CD4-positive, alpha-beta T cell treated with Interferon alpha-2 for 1 hour (primary cell): ENCODE measurements at regions not wholly inside any gene's neighbourhood (a gene's known extent, or its start where the extent isn't known, plus 50 kb on each side); places are given as distances from the start of the nearest gene placed in this dataset.

ENCODE experiments used
- DNase-seq, 2 donors: peaks; one replicate each; pipeline ENCODE4 v3.0.0-alpha.2; 2020 to 2022

DNA sequence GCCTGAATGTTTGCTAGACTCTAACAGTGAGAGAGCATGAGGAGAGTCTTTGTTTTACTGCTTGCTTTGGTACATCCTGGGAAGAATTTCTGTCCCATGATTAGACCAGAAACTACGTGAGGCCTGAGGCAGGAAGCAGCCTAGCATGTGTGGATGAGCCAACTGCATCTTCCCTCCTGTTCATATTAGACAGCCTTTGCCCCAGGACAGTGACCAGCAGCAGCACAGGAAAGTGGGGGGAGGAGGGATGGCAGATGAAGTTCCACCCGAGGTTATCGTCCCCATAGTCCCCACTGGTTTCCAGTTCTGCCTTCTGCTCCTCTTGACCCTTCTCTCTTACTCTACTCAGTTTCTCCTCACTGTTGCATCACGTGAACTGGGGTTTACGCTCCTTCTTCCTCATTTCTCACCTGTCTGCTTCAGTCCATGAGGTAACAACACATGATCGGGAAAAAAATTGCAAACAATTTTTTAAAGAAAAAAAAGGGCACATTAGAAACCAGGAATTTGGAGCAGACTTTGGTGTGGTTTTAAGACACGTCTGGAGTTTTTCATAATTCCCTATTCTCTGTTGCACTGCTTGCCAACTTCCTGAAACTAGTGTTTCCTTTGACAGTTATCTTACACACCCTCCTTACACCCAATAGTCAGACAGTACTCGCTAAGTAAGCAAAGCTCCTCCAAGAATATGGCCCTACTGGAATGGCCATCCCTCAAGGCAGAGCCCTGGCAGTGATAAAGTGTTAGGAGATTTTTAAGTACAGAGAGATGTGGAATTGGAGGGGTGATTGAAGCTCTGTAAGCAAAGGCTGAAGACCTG is 84.1 kb downstream of the SNX18 start:
- no peak for DNase-seq
